LNCaP clone FGC (cell line): ENCODE measurements at regions not wholly inside any gene's neighbourhood (a gene's known extent, or its start where the extent isn't known, plus 50 kb on each side); places are given as distances from the start of the nearest gene placed in this dataset.

ENCODE experiments used
- DNase-seq: peaks from one replicate; pipeline ENCODE4 v3.0.0-alpha.2; 2011; ENCODE audit warnings: low read depth
- H3K4me3 ChIP-seq: 2 replicates; pipeline ENCODE4 v1.5.1; 2011; ENCODE audit warnings: mild to moderate bottlenecking, low read depth, low read length, control low read depth
- CTCF ChIP-seq: IDR thresholded peaks from 2 replicates; pipeline ENCODE4 v1.5.1; 2012; ENCODE audit warnings: mild to moderate bottlenecking; ENCODE audit not compliant: control insufficient read depth, insufficient read depth; ENCODE audit errors: extremely low read depth

GRCh38 chr19:27754700-27755099, 1458.3 kb downstream of the UQCRFS1 start:
- no peak for DNase-seq
- no peak overlapping the region for H3K4me3 ChIP-seq
- TF ChIP-seq CTCF: no peak

- TF ChIP-seq CTCF: no peak
- no peak overlapping the region for H3K4me3 ChIP-seq
- no peak for DNase-seq
Measured at GRCh38 chr19:27753622-27754021, 1459.3 kb downstream of the UQCRFS1 start.

GRCh38 chr19:27752530-27753184, 1460.3 kb downstream of the UQCRFS1 start:
- no peak overlapping the region for H3K4me3 ChIP-seq
- DNase-seq: no peak
- TF ChIP-seq CTCF: no peak

GRCh38 chr19:27751044-27751391, 1461.9 kb downstream of the UQCRFS1 start:
- DNase-seq: no peak
- no peak for TF ChIP-seq CTCF
- H3K4me3 ChIP-seq: no peak overlapping the region

GRCh38 chr19:27750391-27751043, 1462.4 kb downstream of the UQCRFS1 start:
- no peak overlapping the region for H3K4me3 ChIP-seq
- no peak for DNase-seq
- no peak for TF ChIP-seq CTCF

- no peak for TF ChIP-seq CTCF
- peak; percentile 41 for DNase-seq
- H3K4me3 ChIP-seq: no peak overlapping the region
Measured at GRCh38 chr19:27748551-27749152, 1464.3 kb downstream of the UQCRFS1 start.
